ENCODE measurements at regions not wholly inside any gene's neighbourhood (a gene's known extent, or its start where the extent isn't known, plus 50 kb on each side); places are given as distances from the start of the nearest gene placed in this dataset.

- in situ Hi-C loops (cut with HindIII; ENCODE audit: low pct_unique_long_range_greater_than_20kb, low sequenced_read_pairs) = no loop called here
- DNase-seq (ENCODE audit: low read depth) = peak; percentile 19
Measured at GRCh38 chr14:22699801-22700564, 55.8 kb upstream of the OR6J1 start.

GRCh38 chr14:22713631-22713950 is 52.9 kb upstream of the OXA1L start:
- in situ Hi-C loops (cut with HindIII; ENCODE audit: low pct_unique_long_range_greater_than_20kb, low sequenced_read_pairs) = no loop called here
- DNase-seq (ENCODE audit: low read depth) = no peak

GRCh38 chr14:22715186-22715812 is 51.2 kb upstream of the OXA1L start:
- DNase-seq (ENCODE audit: low read depth) = no peak
- in situ Hi-C loops (cut with HindIII; ENCODE audit: low pct_unique_long_range_greater_than_20kb, low sequenced_read_pairs) = no loop called here

- no peak for DNase-seq (ENCODE audit: low read depth)
- in situ Hi-C loops (cut with HindIII; ENCODE audit: low pct_unique_long_range_greater_than_20kb, low sequenced_read_pairs) = no loop called here
Measured at GRCh38 chr14:22715890-22716289, 50.6 kb upstream of the OXA1L start.
